GM12878 (cell line): ENCODE measurements at regions not wholly inside any gene's neighbourhood (a gene's known extent, or its start where the extent isn't known, plus 50 kb on each side); places are given as distances from the start of the nearest gene placed in this dataset.

Source experiments
- ATAC-seq: fragments of 200-7000 bp; cut with Tn5 transposase; 3 replicates; pipeline ENCODE4 v1.9.1; 2020; ENCODE audit warnings: mild to moderate bottlenecking, moderate library complexity
- BruUV-seq: library from RNA; stranded (reverse); fragments of 400-500 nt; replicated peaks from 2 replicates; lab custom pipeline; 2021; lab: Mats Ljungman, UMichigan
- CTCF ChIA-PET: fragments of 300-600 bp; sonication (Branson Sonifier 250); formaldehyde crosslinking; extraction: SDS; loops from one replicate; lab custom pipeline; 2021; ENCODE audit warnings: inconsistent platforms; lab: Yijun Ruan, JAX
- POLR2A ChIA-PET: fragments of 350-600 bp; formaldehyde crosslinking; extraction: SDS; loops from one replicate; lab custom pipeline; 2021; ENCODE audit warnings: inconsistent platforms; lab: Charles Lee
- RAD21 ChIA-PET: fragments of 300-600 bp; sonication (Branson Sonifier 250); formaldehyde crosslinking; loops from one replicate; lab custom pipeline; 2023; ENCODE audit warnings: antibody characterized with exemption; ENCODE audit not compliant: unreplicated experiment; lab: Charles Lee
- SMC1A ChIA-PET: fragments of 300-600 bp; sonication (Branson Sonifier 250); formaldehyde crosslinking; loops from one replicate; lab custom pipeline; 2023; ENCODE audit not compliant: unreplicated experiment, uncharacterized antibody; lab: Charles Lee
- DNase-seq: peaks from one replicate; pipeline ENCODE4 v3.0.0-alpha.2; 2011; ENCODE audit warnings: low read depth, low spot score
- FAIRE-seq: peaks from 3 replicates; lab custom pipeline; 2011; peaks lifted over from hg19 to GRCh38; lab: Jason Lieb, UNC
- H2AFZ ChIP-seq: 2 replicates; pipeline ENCODE4 v1.6.0; 2011; ENCODE audit warnings: low read depth, low read length, control low read depth; ENCODE audit not compliant: control insufficient read depth
- H3K27ac ChIP-seq: 2 replicates; pipeline ENCODE4 v1.5.1; 2011; ENCODE audit warnings: control low read depth; ENCODE audit not compliant: control insufficient read depth, insufficient read depth
- H3K27me3 ChIP-seq, 2 experiments: replicated peaks in 1 of 2; 2 replicates each; pipeline versions ENCODE4 v1.6.0 to v1.6.1; 2011; ENCODE audit warnings: low read length in 1 of 2; ENCODE audit not compliant: control insufficient read depth in 2 of 2, insufficient read depth in 2 of 2
- H3K36me3 ChIP-seq, 2 experiments: 2 replicates each; pipeline ENCODE4 v1.5.1; 2011; ENCODE audit warnings: low read length in 1 of 2; ENCODE audit not compliant: control insufficient read depth in 2 of 2, insufficient read depth in 2 of 2
- H3K4me1 ChIP-seq: 2 replicates; pipeline ENCODE4 v1.6.1; 2011; ENCODE audit warnings: mild to moderate bottlenecking, low read length, moderate library complexity, mixed read lengths; ENCODE audit not compliant: control insufficient read depth, insufficient read depth
- H3K4me2 ChIP-seq: 2 replicates; pipeline ENCODE4 v1.6.0; 2011; ENCODE audit warnings: control low read depth; ENCODE audit not compliant: control insufficient read depth, insufficient read depth
- H3K4me3 ChIP-seq: fragments of 200-600 bp; sonication (generic); 2 replicates; pipeline ENCODE4 v1.5.1; 2016
- H3K79me2 ChIP-seq: 2 replicates; pipeline ENCODE4 v1.6.0; 2011; ENCODE audit warnings: low read length; ENCODE audit not compliant: control insufficient read depth, insufficient read depth
- H3K9ac ChIP-seq: 2 replicates; pipeline ENCODE4 v1.8.0; 2011; ENCODE audit warnings: low read length, control low read depth, mixed read lengths; ENCODE audit not compliant: control insufficient read depth, insufficient read depth
- H3K9me3 ChIP-seq: replicated peaks from 3 replicates; pipeline ENCODE4 v1.5.1; 2011; ENCODE audit warnings: mild to moderate bottlenecking, low read length; ENCODE audit not compliant: control insufficient read depth, insufficient read depth
- H4K20me1 ChIP-seq: 2 replicates; pipeline ENCODE4 v1.6.0; 2011; ENCODE audit not compliant: control insufficient read depth, insufficient read depth
- BACH1 ChIP-seq: fragments of 450-650 bp; IDR thresholded peaks from 2 replicates; pipeline ENCODE4 v1.6.1; 2017; ENCODE audit warnings: mild to moderate bottlenecking, borderline replicate concordance
- CBFB ChIP-seq: IDR thresholded peaks from 2 replicates; pipeline ENCODE4 v1.6.1; 2016; ENCODE audit warnings: antibody characterized with exemption, low read depth
- HDAC2 ChIP-seq: fragments of 200-600 bp; sonication (generic); IDR thresholded peaks from 2 replicates; pipeline ENCODE4 v1.6.1; 2017
- IKZF2 ChIP-seq, 2 experiments: fragments of 450-650 bp; IDR thresholded peaks; 2 replicates each; pipeline ENCODE4 v1.6.1; 2017; ENCODE audit warnings: mild to moderate bottlenecking in 2 of 2, moderate library complexity in 2 of 2
- MEF2A ChIP-seq: IDR thresholded peaks from 2 replicates; pipeline ENCODE4 v1.6.1; 2011; ENCODE audit warnings: low read depth, mild to moderate bottlenecking, low read length, moderate library complexity; ENCODE audit not compliant: insufficient read depth
- MEF2B ChIP-seq: fragments of 450-650 bp; IDR thresholded peaks from 2 replicates; pipeline ENCODE4 v1.6.1; 2018; ENCODE audit warnings: mild to moderate bottlenecking, moderate library complexity; ENCODE audit not compliant: partially characterized antibody, poor library complexity, severe bottlenecking
- MXI1 ChIP-seq: fragments of 150-350 bp; IDR thresholded peaks from 2 replicates; pipeline ENCODE4 v1.6.1; 2011; ENCODE audit warnings: low read depth, mild to moderate bottlenecking, inconsistent platforms, low read length, improper control_type of control experiment
- PBX3 ChIP-seq: IDR thresholded peaks from 2 replicates; pipeline ENCODE4 v1.6.1; 2011; ENCODE audit warnings: mild to moderate bottlenecking, low read depth, low read length, moderate library complexity; ENCODE audit not compliant: insufficient replicate concordance
- PKNOX1 ChIP-seq: fragments of 450-650 bp; IDR thresholded peaks from 2 replicates; pipeline ENCODE4 v1.6.1; 2016; ENCODE audit warnings: mild to moderate bottlenecking
- POLR2A ChIP-seq: IDR thresholded peaks from 2 replicates; pipeline ENCODE4 v1.6.1; 2011; ENCODE audit warnings: low read depth, mild to moderate bottlenecking, low read length
- POLR2AphosphoS5 ChIP-seq: IDR thresholded peaks from 2 replicates; pipeline ENCODE4 v1.6.1; 2011; ENCODE audit warnings: mild to moderate bottlenecking, low read length, inconsistent platforms
- POU2F2 ChIP-seq: IDR thresholded peaks from 3 replicates; pipeline ENCODE4 v1.6.1; 2011; ENCODE audit warnings: low read depth, mild to moderate bottlenecking, low read length, borderline replicate concordance
- RFX5 ChIP-seq: IDR thresholded peaks from 2 replicates; pipeline ENCODE4 v1.6.1; 2011; ENCODE audit warnings: low read depth, low read length, improper control_type of control experiment
- SMC3 ChIP-seq: IDR thresholded peaks from 2 replicates; pipeline ENCODE4 v1.6.1; 2011; ENCODE audit warnings: low read length, improper control_type of control experiment, borderline replicate concordance
- STAT1 ChIP-seq: fragments of 450-650 bp; conservative IDR thresholded peaks from 2 replicates; pipeline ENCODE4 v1.6.1; 2014; ENCODE audit warnings: antibody characterized with exemption, mild to moderate bottlenecking
- TAF1 ChIP-seq: IDR thresholded peaks from 2 replicates; pipeline ENCODE4 v1.6.1; 2011; ENCODE audit warnings: mild to moderate bottlenecking, low read depth, low read length, borderline replicate concordance
- ZNF622 ChIP-seq: fragments of 450-650 bp; IDR thresholded peaks from 2 replicates; pipeline ENCODE4 v1.6.1; 2017; ENCODE audit warnings: mild to moderate bottlenecking, inconsistent platforms
- WGBS: methylation state at CpG from one replicate; pipeline ENCODE4 v1.1.6; 2016; ENCODE audit warnings: low lambda C conversion rate; ENCODE audit not compliant: insufficient replicate concordance, insufficient coverage; ENCODE audit errors: missing lambda C conversion rate; 5-methylcytosine and 5-hydroxymethylcytosine counted together
- in situ Hi-C: fragments of 300-500 bp; cut with MboI; formaldehyde crosslinking; loops from 9 replicates; pipeline ENCODE4 v1.14.3; 2018; ENCODE audit warnings: mixed read lengths
- intact Hi-C: fragments of 100-400 bp; cut with micrococcal nuclease; formaldehyde crosslinking; loops from one replicate; pipeline ENCODE4 v1.14.2; 2022; ENCODE audit not compliant: unreplicated experiment
- TF ChIP-seq, protein P1 (sequence below): fragments of 450-650 bp; IDR thresholded peaks from 2 replicates; pipeline ENCODE4 v1.6.1; 2018; ENCODE audit warnings: borderline replicate concordance, mild to moderate bottlenecking; ENCODE audit not compliant: partially characterized antibody
- TF ChIP-seq, protein P2 (sequence below): IDR thresholded peaks from 2 replicates; pipeline ENCODE4 v1.6.1; 2011; ENCODE audit warnings: borderline replicate concordance, low read depth, mild to moderate bottlenecking, moderate library complexity, mixed read lengths, low read length; ENCODE audit not compliant: insufficient read depth; ENCODE audit errors: extremely low read length

DNA sequence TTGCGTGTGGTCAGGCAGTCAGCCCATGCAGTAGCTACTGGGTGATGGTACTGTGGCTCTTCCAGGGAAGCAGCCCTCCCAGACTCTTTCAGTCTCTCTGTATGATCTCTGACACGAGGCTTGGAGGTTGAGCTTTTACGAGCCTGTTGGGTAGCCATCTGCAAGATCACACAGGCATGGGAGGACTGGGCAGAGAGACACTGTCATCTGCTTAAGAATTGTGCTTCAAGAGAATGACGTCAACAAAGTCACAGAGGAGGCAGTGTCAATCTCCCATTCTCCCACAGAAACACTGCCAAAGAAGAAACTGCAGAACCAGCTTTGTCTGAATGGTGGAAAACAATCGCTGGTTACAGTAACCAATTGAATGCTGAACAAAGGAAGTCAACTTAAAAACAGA, 78.4 kb upstream of the MC2R start:
- TF ChIP-seq POLR2A (no peak), CBFB (no peak), MEF2B (no peak), MXI1 (no peak), TAF1 (no peak), HDAC2 (no peak), STAT1 (no peak), BACH1 (no peak), POLR2AphosphoS5 (no peak), PBX3 (no peak), POU2F2 (no peak), SMC3 (no peak), IKZF2 (IDR thresholded peaks at IDR 0.05) (no peak), PKNOX1 (no peak), MEF2A (no peak), ZNF622 (no peak), RFX5 (no peak)
- TF ChIP-seq, protein P1, sequence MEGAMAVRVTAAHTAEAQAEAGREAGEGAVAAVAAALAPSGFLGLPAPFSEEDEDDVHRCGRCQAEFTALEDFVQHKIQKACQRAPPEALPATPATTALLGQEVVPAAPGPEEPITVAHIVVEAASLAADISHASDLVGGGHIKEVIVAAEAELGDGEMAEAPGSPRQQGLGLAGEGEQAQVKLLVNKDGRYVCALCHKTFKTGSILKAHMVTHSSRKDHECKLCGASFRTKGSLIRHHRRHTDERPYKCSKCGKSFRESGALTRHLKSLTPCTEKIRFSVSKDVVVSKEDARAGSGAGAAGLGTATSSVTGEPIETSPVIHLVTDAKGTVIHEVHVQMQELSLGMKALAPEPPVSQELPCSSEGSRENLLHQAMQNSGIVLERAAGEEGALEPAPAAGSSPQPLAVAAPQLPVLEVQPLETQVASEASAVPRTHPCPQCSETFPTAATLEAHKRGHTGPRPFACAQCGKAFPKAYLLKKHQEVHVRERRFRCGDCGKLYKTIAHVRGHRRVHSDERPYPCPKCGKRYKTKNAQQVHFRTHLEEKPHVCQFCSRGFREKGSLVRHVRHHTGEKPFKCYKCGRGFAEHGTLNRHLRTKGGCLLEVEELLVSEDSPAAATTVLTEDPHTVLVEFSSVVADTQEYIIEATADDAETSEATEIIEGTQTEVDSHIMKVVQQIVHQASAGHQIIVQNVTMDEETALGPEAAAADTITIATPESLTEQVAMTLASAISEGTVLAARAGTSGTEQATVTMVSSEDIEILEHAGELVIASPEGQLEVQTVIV: no peak
- TF ChIP-seq, protein P2, sequence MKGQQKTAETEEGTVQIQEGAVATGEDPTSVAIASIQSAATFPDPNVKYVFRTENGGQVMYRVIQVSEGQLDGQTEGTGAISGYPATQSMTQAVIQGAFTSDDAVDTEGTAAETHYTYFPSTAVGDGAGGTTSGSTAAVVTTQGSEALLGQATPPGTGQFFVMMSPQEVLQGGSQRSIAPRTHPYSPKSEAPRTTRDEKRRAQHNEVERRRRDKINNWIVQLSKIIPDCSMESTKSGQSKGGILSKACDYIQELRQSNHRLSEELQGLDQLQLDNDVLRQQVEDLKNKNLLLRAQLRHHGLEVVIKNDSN: no peak
- Histone ChIP-seq H3K79me2 (no peaks in the 10 kb centered on the region), H3K27ac (no peak overlapping the region), H3K9ac (no peak overlapping the region), H4K20me1 (no peaks in the 10 kb centered on the region), H3K4me2 (no peak overlapping the region), H3K9me3 (no peaks in the 10 kb centered on the region), H3K4me1 (no peaks in the 10 kb centered on the region), H3K36me3 (no peaks in the 10 kb centered on the region), H3K27me3 (no peaks in the 10 kb centered on the region; a peak in 1 of 4 replicates), H2AFZ (no peak overlapping the region), H3K4me3 (no peak overlapping the region)
- no peak for FAIRE-seq
- ChIA-PET SMC1A (no interaction called here), CTCF (no interaction called here), RAD21 (no interaction called here), POLR2A (no interaction called here)
- in situ Hi-C loops: no loop called here
- BruUV-seq: no TSS peak
- DNase-seq: no peak
- no peak for ATAC-seq
- intact Hi-C loops: no loop called here
- WGBS: 32% methylated on average over 5 of the region's 5 CpGs
